Hematopoietic multipotent progenitor cell treated with erythropoietin and hydrocortisone succinate and interleukin-3 and kit ligand, for 4 days (in vitro differentiated cells): ENCODE measurements at regions not wholly inside any gene's neighbourhood (a gene's known extent, or its start where the extent isn't known, plus 50 kb on each side); places are given as distances from the start of the nearest gene placed in this dataset.
"Not testable (repeated sequence)": the region's sequence is repeated elsewhere in the genome, so short reads cannot be mapped to it uniquely, and the experiment has no call there.

Experiments used
- DNase-seq: peaks from one replicate; pipeline ENCODE4 v3.0.0-alpha.2; 2015

DNA sequence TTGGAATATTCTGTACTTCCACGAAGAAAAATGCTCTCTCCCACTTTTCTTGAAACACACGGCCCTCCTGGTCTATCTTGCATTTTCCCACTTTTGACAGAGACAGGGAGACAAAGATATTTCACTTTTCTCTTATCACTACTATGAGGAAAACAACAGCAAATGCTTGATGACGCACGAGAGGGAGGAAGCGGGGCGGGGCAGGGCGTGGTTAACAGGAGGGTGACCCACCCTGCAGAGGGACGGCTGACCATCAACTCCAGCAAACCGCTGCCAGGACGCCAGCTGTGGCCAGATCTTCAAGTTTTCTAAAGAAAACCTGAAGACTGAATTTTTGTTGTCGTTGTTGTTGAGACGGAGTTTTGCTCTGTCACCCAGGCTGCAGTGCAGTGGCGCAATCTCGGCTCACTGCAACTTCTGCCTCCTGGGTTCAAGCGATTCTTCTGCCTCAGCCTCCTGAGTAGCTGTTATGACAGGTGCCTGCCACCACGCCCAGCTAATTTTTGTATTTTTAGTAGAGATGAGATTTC is 63.8 kb downstream of the NSUN5 start:
- DNase-seq: not testable (repeated sequence)

DNA sequence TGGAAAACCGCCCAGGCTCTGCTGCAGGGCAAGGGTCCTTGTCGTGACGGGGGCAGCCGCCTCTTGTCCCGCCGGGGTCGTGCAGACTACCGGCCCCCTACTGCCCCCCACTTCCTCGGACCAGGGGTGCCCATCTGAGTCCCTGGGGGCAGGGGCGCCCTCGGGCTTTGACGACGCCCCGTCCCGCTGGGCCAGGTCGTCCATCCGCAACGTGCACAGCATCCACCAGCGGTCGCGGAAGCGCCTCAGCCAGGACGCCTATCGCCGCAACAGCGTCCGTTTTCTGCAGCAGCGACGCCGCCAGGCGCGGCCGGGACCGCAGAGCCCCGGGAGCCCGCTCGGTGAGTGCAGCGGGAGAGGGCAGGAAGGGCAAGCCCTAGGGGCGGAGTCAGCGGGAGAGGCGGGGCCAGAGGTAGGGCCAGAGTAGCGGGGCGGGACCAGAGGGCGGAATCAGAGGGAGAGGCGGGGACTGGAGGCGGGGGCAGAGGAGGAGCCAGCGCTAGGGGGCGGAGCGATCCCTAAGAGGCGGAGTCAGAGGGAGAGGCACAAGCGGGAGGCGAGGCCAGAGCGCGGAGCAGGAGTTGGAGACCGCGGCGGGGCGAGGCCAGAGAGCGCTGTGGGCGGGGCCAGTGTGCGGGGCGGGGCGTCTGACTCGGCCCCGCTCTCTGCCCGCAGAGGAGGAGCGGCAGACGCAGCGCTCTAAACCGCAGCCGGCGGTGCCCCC is 73.5 kb downstream of the NSUN5 start:
- not testable (repeated sequence) for DNase-seq

- DNase-seq: not testable (repeated sequence)
Observed at GRCh38 chr7:73225745-73226144, 82.9 kb downstream of the NSUN5 start.

DNA sequence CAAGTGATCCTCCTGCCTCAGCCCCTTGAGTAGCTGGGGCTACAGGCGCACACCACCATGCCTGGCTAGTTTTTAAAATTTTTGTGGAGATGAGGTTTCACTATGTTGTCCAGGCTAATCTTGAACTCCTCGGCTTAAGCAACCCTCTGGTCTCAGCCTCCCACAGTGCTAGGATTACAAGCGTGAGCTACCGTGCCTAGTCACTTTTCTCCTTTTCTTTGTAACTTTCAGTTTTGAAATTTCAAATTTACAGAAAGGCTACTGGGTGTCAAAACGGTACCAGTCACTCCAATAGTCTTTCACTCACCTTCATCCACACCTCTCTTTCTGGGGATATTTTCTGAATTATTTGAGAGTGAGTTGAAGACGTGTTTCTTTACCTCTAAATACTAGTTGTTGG is 86.9 kb downstream of the NSUN5 start:
- DNase-seq: not testable (repeated sequence)

DNA sequence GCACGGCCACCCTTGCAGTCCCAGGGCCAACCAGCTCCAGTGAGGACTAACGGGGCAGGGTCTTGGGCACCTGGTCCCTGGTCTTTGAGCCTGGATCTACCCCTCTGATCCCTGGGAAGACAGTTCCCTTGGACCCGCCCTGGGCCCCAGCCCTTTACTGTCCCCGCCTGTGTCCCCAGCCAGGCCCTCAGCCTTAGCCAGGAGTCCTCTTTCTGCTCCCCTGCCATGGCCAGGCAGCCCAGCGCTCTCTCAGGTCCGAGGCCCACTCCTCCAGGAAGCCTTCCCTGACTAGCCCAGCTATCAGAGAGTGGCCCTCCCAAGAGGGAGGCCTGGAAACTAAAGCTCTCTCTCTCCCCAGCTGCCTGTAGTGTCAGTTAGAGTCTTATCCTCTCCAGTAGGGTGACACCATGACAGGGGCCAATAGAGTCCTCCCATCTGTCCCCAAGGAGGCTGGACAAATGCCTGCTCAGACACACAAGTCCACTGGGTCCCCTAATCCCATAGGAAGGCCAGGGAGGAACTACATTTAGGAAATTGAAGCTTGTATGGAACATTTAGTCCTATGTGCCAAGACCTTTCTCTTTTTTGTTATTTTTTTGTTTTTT is 87.8 kb downstream of the NSUN5 start:
- DNase-seq: not testable (repeated sequence)

GRCh38 chr7:73220357-73220756 is 88.3 kb downstream of the NSUN5 start:
- DNase-seq: not testable (repeated sequence)

GRCh38 chr7:73218802-73219201 is 89.8 kb downstream of the NSUN5 start:
- DNase-seq: not testable (repeated sequence)

GRCh38 chr7:73216046-73216675 is 92.5 kb downstream of the NSUN5 start:
- not testable (repeated sequence) for DNase-seq

GRCh38 chr7:73215232-73215631 is 93.4 kb downstream of the NSUN5 start:
- DNase-seq: not testable (repeated sequence)

DNA sequence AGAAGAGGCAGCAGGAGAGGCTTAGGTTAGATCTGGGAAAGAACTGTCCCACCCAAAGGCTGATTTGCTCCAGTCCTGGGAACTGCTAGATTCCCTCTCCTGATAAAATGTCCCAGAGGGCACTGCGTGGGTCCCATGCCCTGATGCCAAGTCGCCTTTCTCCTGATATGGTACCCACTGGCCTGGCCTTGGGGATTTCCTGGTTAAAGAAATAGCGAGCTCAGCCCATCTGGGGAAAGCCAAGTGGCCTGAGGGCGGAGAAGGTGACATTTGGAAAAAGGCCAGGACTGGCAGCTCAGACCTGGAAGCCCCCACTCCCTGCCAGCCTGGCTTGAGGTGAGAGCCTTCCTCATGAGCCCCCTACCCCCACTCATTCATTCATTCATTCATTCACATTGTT is 94.2 kb downstream of the NSUN5 start:
- DNase-seq: peak; percentile 2

GRCh38 chr7:73213076-73213475 is 95.5 kb downstream of the NSUN5 start:
- not testable (repeated sequence) for DNase-seq

GRCh38 chr7:73205594-73205993 is 103.0 kb downstream of the NSUN5 start:
- DNase-seq: not testable (repeated sequence)

- DNase-seq: not testable (repeated sequence)
Observed at GRCh38 chr7:73204898-73205297, 103.7 kb downstream of the NSUN5 start.

- not testable (repeated sequence) for DNase-seq
Observed at GRCh38 chr7:73203312-73203711, 105.3 kb downstream of the NSUN5 start.

GRCh38 chr7:73201264-73201663 is 107.4 kb downstream of the NSUN5 start:
- DNase-seq: not testable (repeated sequence)

GRCh38 chr7:73200518-73201099 is 108.0 kb downstream of the NSUN5 start:
- not testable (repeated sequence) for DNase-seq

- DNase-seq: not testable (repeated sequence)
Observed at GRCh38 chr7:73193991-73194390, 108.2 kb upstream of the SPDYE9 start.

DNA sequence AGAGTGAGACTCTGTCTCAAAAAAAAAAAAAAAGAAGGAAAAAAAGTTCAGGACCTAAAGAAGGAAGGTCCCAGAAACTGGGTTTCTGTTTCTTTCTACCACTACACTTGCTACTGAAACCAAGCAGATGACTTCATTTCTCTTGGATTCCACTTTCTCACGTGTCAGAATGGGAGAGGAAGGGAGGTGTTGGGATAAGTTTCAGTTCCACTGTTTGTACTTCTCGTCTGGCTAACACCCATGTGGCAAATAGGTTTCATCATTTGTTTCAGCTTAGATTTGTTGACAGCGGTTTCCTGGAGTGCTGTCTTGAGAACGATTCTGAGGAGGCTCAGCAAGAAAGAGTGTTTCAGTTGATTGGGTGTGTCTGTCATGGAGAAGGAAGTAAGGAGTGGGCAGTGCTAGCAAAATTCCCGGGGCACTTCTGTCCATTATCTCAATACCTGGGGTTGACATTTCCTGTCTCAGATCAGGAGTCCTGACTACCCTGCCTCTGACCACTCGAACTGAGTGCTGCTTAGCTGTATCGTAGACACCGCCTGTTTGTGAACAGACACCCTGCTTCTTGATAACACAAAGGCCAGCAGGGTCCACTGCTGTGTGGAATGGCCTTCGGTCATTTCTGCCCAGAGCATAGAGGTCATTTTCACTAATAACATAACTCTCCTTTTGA is 104.8 kb upstream of the SPDYE9 start:
- DNase-seq: not testable (repeated sequence)

- DNase-seq: not testable (repeated sequence)
Observed at GRCh38 chr7:73188287-73188686, 102.4 kb upstream of the SPDYE9 start.

GRCh38 chr7:73186589-73187309 is 100.9 kb upstream of the SPDYE9 start:
- DNase-seq: not testable (repeated sequence)

- not testable (repeated sequence) for DNase-seq
Observed at GRCh38 chr7:73176813-73177212, 91.0 kb upstream of the SPDYE9 start.

DNA sequence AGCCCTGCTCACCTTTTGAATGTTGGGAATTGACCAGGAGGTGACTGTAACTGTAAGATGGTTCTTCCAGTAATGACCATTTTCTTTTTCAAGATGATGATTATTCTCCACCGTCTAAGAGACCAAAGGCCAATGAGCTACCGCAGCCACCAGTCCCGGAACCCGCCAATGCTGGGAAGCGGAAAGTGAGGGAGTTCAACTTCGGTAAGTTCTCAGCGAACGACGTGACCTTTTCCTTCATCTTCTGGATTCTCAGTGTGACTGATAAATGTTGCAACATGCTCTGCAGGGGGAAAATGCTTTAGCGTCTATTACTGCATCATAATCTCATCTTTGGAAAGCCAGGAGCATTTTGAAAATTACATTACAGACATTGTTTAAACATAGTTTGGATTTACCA is 89.5 kb upstream of the SPDYE9 start:
- not testable (repeated sequence) for DNase-seq
